Endodermal cell (in vitro differentiated cells): ENCODE measurements at regions not wholly inside any gene's neighbourhood (a gene's known extent, or its start where the extent isn't known, plus 50 kb on each side); places are given as distances from the start of the nearest gene placed in this dataset.

Experiments used
- DNase-seq: peaks from one replicate; pipeline ENCODE4 v3.0.0-alpha.2; 2017
- H3K27ac ChIP-seq: 2 replicates; pipeline ENCODE4 v1.5.1; 2013; ENCODE audit warnings: mild to moderate bottlenecking, low read depth, low read length, moderate library complexity
- H3K27me3 ChIP-seq: 2 replicates; pipeline ENCODE4 v1.6.1; 2013; ENCODE audit warnings: mild to moderate bottlenecking, low read length, moderate library complexity; ENCODE audit not compliant: insufficient read depth, control insufficient read depth, poor library complexity, severe bottlenecking
- H3K36me3 ChIP-seq: 2 replicates; pipeline ENCODE4 v1.7.0; 2013; ENCODE audit warnings: mild to moderate bottlenecking, low read length, moderate library complexity; ENCODE audit not compliant: control insufficient read depth, insufficient read depth
- H3K4me1 ChIP-seq: one replicate; pipeline ENCODE4 v1.7.0; 2013; ENCODE audit warnings: low read length; ENCODE audit not compliant: control insufficient read depth, insufficient read depth
- H3K4me3 ChIP-seq: 2 replicates; pipeline ENCODE4 v1.5.1; 2013; ENCODE audit warnings: mild to moderate bottlenecking, low read length, moderate library complexity
- H3K9ac ChIP-seq: 2 replicates; pipeline ENCODE4 v1.6.1; 2013; ENCODE audit warnings: mild to moderate bottlenecking, low read length, moderate library complexity; ENCODE audit not compliant: poor library complexity, severe bottlenecking; ENCODE audit errors: extremely low read depth
- H3K9me3 ChIP-seq: 2 replicates; pipeline ENCODE4 v1.6.1; 2013; ENCODE audit warnings: mild to moderate bottlenecking, low read length, moderate library complexity; ENCODE audit not compliant: control insufficient read depth
- H3K27ac Mint-ChIP-seq: 2 replicates; pipeline ENCODE4 v1.8.0; 2020; ENCODE audit warnings: mixed read lengths
- H3K27me3 Mint-ChIP-seq: 2 replicates; pipeline ENCODE4 v1.8.0; 2021; ENCODE audit warnings: mild to moderate bottlenecking, mixed read lengths; ENCODE audit not compliant: insufficient read depth
- H3K36me3 Mint-ChIP-seq: 2 replicates; pipeline ENCODE4 v1.8.0; 2020; ENCODE audit warnings: low read depth, mixed read lengths
- H3K4me1 Mint-ChIP-seq: 2 replicates; pipeline ENCODE4 v1.8.0; 2020; ENCODE audit warnings: mixed read lengths
- H3K4me3 Mint-ChIP-seq: 2 replicates; pipeline ENCODE4 v1.8.0; 2020; ENCODE audit warnings: mild to moderate bottlenecking, moderate library complexity, mixed read lengths
- H3K9me3 Mint-ChIP-seq: 2 replicates; pipeline ENCODE4 v1.8.0; 2020; ENCODE audit warnings: mild to moderate bottlenecking, mixed read lengths
- CTCF ChIP-seq: fragments of 200-600 bp; sonication (generic); conservative IDR thresholded peaks from 2 replicates; pipeline ENCODE4 v1.5.0; 2021; ENCODE audit warnings: antibody characterized with exemption, mild to moderate bottlenecking
- WGBS, 2 experiments: methylation state at CpG; one replicate each; pipeline versions ENCODE4 v1.1.5 to v1.1.7; 2013; ENCODE audit warnings: missing lambda C conversion rate in 2 of 2, mixed read lengths in 1 of 2; ENCODE audit not compliant: insufficient coverage in 1 of 2, insufficient read length in 1 of 2; 5-methylcytosine and 5-hydroxymethylcytosine counted together

DNA sequence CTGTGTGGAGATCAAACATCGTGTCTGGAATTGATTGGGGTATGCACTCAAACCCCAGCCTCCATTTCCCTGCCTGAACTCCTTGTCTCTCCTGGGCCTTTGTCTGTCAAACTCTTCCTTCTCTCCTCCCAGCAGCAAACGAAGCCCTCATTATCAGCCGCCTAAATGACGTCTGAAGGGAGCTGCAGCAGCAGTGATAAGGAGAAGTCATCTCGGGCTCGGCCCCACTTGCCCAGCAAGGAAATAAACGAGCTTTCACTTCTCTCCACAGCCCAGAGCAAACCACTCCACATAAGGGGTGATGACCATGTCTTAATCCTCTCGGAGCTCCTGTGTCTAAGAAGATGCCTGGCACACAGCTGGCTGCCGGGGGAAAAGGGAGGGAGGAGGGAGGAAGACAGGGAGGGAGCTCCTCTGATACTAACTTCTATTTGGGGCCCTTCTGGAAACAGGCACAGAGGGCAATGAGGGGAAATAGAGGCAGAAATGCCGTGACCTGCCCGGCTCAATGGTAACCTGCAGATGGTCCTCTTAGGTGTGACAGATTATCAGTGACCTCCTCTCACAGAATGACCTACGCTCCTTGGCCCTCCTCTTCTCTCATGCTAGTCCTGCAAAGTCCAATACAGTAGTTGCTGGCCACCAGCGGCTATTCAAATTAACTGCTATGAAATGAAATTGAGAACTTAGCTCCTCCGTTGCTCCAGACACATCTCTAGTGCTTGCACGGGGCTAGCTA is 100.4 kb downstream of the PXDC1 start:
- H3K4me1 Mint-ChIP-seq = peaks cover 6% of the 10 kb centered on the region
- no peaks in the 10 kb centered on the region for H3K36me3 Mint-ChIP-seq
- Histone ChIP-seq H3K36me3 (no peaks in the 10 kb centered on the region), H3K27me3 (no peaks in the 10 kb centered on the region), H3K27ac (no peak overlapping the region), H3K4me1 (peaks cover 5% of the 10 kb centered on the region), H3K9ac (no peak overlapping the region), H3K9me3 (no peaks in the 10 kb centered on the region), H3K4me3 (no peak overlapping the region)
- no peaks in the 10 kb centered on the region for H3K27me3 Mint-ChIP-seq
- no peak for TF ChIP-seq CTCF
- no peak overlapping the region for H3K27ac Mint-ChIP-seq
- 78 to 97% methylated on average over 5 to 15 of the region's 15 CpGs for WGBS, 2 experiments
- no peak overlapping the region for H3K4me3 Mint-ChIP-seq
- peaks cover 8% of the 10 kb centered on the region for H3K9me3 Mint-ChIP-seq
- no peak for DNase-seq

DNA sequence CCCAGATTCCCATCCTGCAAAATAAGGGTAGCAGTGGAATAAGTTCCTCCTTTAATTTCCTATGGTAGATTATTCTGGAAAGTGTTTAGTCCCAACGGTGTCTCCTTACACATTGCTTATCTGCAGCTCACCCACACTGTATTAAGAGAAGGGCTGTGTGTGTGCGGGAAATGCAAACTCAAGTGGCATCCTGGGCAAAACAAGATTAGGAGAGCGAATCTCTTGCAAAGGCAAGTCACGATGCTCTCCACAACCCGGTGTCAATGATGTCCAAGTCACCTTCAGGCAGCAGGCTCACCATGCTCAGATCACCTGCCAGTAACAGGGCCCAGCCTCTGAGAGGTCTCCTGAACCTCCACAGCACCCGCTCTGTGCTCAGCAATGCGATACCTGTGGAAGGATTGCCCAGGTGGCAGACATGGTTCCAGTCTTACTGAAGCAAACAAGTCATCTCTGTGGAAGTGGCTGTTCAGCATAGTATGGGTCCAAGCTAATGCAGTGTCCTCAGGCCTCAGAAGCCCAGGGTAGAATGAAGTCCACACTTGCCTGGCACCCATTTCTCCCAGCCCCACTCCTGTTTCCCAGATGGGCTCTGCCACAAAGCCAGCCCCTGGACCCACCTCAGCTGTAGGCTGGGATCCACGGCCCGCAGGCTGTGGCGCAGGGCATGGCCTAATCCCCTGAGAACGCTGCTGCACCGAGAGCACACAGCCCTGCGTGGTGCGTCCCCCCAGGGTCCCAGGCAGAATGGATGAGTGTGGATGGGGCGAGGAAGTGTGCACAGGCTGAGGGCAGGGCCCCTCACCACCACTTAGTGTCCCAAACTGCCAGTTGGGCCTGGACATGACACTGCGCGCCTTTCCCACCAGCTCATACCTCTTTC is 101.2 kb downstream of the PXDC1 start:
- peaks cover 6% of the 10 kb centered on the region for H3K4me1 Mint-ChIP-seq
- DNase-seq = no peak
- H3K36me3 Mint-ChIP-seq = no peaks in the 10 kb centered on the region
- Histone ChIP-seq H3K36me3 (no peaks in the 10 kb centered on the region), H3K27me3 (no peaks in the 10 kb centered on the region), H3K4me1 (peaks cover 5% of the 10 kb centered on the region), H3K9ac (no peak overlapping the region), H3K9me3 (no peaks in the 10 kb centered on the region), H3K4me3 (no peak overlapping the region), H3K27ac (no peak overlapping the region)
- TF ChIP-seq CTCF = no peak
- H3K27ac Mint-ChIP-seq = no peak overlapping the region
- no peaks in the 10 kb centered on the region for H3K27me3 Mint-ChIP-seq
- no peak overlapping the region for H3K4me3 Mint-ChIP-seq
- 97% methylated on average over 16 to 17 of the region's 17 CpGs for WGBS, 2 experiments
- peaks cover 5% of the 10 kb centered on the region for H3K9me3 Mint-ChIP-seq

DNA sequence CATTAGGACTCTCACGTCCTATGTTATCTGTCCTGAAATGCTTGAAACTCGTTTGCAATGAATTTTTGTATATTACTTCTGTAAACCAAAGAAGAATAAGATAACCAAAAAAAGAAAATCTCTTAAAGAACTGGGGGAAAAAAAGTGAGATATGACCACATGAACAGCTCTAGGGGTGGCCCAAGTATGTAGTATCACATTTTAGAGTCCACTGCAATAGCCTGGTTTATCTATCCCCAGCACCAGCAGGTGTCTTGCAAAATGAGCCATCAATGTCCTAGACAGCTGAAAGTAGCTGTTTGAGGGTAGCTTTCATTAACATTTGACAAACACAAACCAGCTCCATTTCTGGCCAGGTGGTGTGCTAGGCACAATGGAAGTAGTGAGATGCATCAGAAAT is 102.8 kb downstream of the PXDC1 start:
- Mint-ChIP-seq H3K27ac (no peak overlapping the region), H3K9me3 (no peaks in the 10 kb centered on the region), H3K4me3 (no peak overlapping the region), H3K4me1 (peaks cover 11% of the 10 kb centered on the region), H3K27me3 (no peaks in the 10 kb centered on the region), H3K36me3 (no peaks in the 10 kb centered on the region)
- 100% methylated on average over 1 of the region's 2 CpGs for WGBS, 2 experiments
- no peak overlapping the region for H3K9ac ChIP-seq
- H3K9me3 ChIP-seq = no peaks in the 10 kb centered on the region
- no peaks in the 10 kb centered on the region for H3K27me3 ChIP-seq
- H3K27ac ChIP-seq = no peak overlapping the region
- H3K4me3 ChIP-seq = no peak overlapping the region
- no peaks in the 10 kb centered on the region for H3K36me3 ChIP-seq
- DNase-seq = no peak
- H3K4me1 ChIP-seq = peaks cover 5% of the 10 kb centered on the region
- TF ChIP-seq CTCF = no peak
